ENCODE measurements at regions not wholly inside any gene's neighbourhood (a gene's known extent, or its start where the extent isn't known, plus 50 kb on each side); places are given as distances from the start of the nearest gene placed in this dataset.

DNA sequence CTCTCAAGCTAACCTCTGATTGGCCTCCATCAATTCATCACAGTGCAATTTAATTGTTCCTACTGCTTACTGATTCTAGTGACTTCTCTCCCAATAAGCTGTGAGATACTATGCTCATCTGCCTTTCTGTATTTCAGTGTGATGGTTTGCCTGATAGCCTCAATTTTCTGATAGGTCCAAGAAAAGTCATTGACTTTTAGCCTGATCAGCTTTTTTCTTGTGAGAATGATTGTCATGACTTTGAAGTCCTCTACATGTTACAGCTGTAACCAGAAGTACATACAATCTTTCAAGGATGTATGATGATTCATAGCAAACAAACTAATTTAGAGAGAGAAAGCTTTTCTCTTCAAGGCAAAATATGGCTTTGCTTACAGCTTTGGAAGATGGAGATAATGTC, 463.8 kb upstream of the CNTN3 start:
- no peak overlapping the region for H3K4me3 Mint-ChIP-seq

DNA sequence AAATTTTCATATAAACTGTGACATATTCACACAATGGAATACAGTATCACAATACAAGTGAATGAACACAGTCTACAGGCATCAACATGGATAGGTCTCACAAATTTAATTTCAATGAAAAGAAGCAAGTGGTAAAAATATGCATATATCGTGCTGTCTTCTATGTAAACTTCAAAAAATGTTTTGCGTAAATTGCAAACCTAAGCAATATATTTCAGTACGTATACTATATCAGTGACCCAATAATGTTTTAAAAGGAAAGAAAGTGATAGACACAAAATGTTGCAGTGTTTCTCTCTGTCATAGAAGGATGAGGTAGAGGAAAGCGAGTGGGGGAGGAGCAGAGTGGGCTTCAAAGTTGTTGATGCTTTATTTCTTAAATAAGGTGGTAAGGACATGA, 468.4 kb upstream of the CNTN3 start:
- no peak overlapping the region for H3K4me3 Mint-ChIP-seq
- no peaks in the 10 kb centered on the region for H3K36me3 Mint-ChIP-seq (ENCODE audit: low read depth)
- no peaks in the 10 kb centered on the region for H3K4me1 Mint-ChIP-seq (ENCODE audit: low read depth)
- no peaks in the 10 kb centered on the region for H3K27me3 Mint-ChIP-seq
- peaks cover 11% of the 10 kb centered on the region for H3K9me3 Mint-ChIP-seq
- no peak overlapping the region for H3K27ac Mint-ChIP-seq

More for the DNA sequence above, 463.8 kb upstream of the CNTN3 start:
- Mint-ChIP-seq H3K9me3 (peaks cover 24% of the 10 kb centered on the region), H3K4me1 (ENCODE audit: low read depth) (no peaks in the 10 kb centered on the region), H3K36me3 (ENCODE audit: low read depth) (no peaks in the 10 kb centered on the region), H3K27ac (no peak overlapping the region), H3K27me3 (no peaks in the 10 kb centered on the region)

DNA sequence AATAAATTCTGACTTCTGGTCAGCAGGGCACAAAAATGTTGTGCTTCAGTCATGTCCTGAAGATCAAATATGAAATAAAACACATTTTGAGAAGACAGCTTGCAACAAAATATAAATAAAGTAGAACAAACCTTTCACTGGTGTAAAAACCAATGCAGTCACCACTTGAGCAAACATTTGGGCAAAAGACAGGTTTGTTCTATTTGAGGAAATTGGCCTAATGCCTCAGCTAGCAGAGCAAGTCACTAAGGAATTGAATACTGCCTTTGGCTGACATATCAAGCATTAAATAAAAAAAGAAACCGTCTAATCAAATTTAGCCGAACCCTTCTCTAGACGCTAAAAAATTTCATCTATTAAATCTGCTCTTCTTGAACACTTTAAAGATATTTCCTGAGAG, 475.4 kb upstream of the CNTN3 start:
- Mint-ChIP-seq H3K27me3 (no peaks in the 10 kb centered on the region), H3K9me3 (peaks cover 6% of the 10 kb centered on the region), H3K27ac (no peak overlapping the region), H3K36me3 (ENCODE audit: low read depth) (no peaks in the 10 kb centered on the region), H3K4me1 (ENCODE audit: low read depth) (no peaks in the 10 kb centered on the region), H3K4me3 (no peak overlapping the region)

DNA sequence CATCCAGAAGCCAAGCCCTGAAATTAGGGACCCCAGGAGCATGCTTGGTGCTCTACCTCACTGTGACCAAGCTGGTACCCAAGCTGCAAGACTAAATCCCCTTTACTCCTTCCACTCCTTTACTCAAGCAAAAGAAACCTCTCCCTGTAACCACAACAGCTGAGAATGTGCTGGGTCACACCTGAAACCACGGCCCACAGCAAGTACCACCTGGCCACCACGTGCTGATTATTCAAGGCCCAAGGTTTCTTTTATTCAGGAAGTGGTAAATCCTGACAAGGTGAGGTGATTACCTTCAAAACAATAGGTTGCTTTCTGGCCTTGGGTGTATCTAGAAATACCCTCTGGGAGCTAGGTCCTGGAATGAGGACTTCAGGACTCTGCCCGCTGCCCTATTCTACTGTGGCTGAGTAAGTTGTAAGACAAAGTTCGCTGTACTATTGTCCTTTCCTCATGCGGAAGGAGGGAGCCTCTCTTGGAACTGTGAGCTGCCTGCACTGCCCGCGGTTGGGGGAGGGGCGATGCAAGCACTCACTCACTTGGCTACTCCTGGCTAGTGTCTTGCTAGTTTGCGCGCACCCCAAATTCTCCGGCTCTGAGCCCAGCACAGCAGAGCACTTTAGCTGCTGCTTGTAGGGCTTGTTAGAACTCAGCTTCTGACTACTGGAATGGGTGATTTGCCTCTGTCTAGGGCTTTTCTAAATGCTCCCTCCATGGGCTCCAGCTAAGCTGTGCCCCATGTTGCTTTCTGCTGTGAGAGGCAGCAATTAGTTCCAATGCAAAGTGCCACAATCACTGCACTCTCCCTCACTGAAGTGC, 487.1 kb upstream of the CNTN3 start:
- no peaks in the 10 kb centered on the region for H3K4me1 Mint-ChIP-seq (ENCODE audit: low read depth)
- no peaks in the 10 kb centered on the region for H3K36me3 Mint-ChIP-seq (ENCODE audit: low read depth)
- H3K4me3 Mint-ChIP-seq = no peak overlapping the region
- no peak overlapping the region for H3K27ac Mint-ChIP-seq
- H3K27me3 Mint-ChIP-seq = no peaks in the 10 kb centered on the region
- H3K9me3 Mint-ChIP-seq = peaks cover 13% of the 10 kb centered on the region

DNA sequence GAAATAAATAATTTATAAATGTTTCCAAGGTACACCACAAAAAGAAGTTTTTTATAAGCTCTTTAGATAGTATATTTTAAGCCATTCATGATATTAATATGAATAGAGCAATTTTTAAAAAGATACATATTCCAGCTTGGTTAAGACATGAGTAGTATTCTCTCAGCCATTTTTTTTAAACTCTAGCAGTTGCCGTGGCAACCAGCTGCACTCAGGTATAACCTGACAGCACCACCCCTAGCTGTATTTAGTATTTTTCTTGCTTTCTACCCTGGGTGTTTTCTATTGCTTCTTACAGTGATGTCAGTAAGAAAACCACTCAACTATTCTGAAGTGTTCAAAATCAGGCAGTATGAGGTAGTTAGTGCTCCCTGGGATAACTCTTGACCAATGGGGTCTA, 496.3 kb upstream of the CNTN3 start:
- Mint-ChIP-seq H3K4me3 (no peak overlapping the region), H3K27ac (no peak overlapping the region), H3K36me3 (ENCODE audit: low read depth) (no peaks in the 10 kb centered on the region), H3K9me3 (peaks cover 4% of the 10 kb centered on the region), H3K27me3 (no peaks in the 10 kb centered on the region), H3K4me1 (ENCODE audit: low read depth) (no peaks in the 10 kb centered on the region)

DNA sequence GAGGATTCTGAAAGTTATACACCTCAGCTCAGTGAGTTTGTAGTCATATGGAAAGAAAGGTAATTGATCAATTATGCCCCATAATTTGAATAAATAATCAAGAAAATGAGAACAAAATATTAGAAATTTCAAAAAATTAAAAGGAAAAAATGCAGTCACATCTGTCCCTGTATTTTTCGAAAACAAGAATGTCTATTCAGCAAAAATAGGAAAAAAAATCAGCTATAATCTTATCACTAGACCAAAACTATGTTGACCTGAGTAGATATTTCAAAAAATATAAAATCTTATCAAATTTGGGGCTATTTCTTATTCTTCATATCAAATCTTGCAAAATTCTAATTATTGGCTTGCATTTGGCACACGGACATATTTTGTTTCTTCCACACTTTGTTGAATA, 501.2 kb upstream of the CNTN3 start:
- Mint-ChIP-seq H3K36me3 (ENCODE audit: low read depth) (no peaks in the 10 kb centered on the region), H3K4me3 (no peak overlapping the region), H3K4me1 (ENCODE audit: low read depth) (no peaks in the 10 kb centered on the region), H3K27ac (no peak overlapping the region), H3K27me3 (no peaks in the 10 kb centered on the region), H3K9me3 (peaks cover 8% of the 10 kb centered on the region)

DNA sequence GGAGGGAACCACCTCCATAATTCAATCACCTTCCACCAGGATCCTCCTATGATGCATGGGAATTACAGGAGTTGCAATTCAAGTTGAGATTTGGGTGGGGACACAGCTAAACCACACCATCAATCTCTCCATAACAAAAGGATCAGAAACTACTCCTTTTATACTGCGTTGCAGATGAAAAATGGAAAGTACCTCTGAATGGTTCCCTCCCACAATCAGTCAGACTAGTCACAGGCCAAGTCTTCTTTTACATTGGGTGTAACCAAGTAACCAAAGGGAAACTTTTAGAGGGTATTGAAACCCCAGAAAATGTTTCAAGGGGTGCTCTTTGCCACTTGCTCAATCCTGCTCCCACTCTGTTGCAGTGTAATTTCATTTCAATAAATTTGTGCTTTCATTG, 504.3 kb upstream of the CNTN3 start:
- Mint-ChIP-seq H3K36me3 (ENCODE audit: low read depth) (no peaks in the 10 kb centered on the region), H3K4me1 (ENCODE audit: low read depth) (no peaks in the 10 kb centered on the region), H3K27ac (no peak overlapping the region), H3K27me3 (no peaks in the 10 kb centered on the region), H3K9me3 (peaks cover 4% of the 10 kb centered on the region), H3K4me3 (no peak overlapping the region)

DNA sequence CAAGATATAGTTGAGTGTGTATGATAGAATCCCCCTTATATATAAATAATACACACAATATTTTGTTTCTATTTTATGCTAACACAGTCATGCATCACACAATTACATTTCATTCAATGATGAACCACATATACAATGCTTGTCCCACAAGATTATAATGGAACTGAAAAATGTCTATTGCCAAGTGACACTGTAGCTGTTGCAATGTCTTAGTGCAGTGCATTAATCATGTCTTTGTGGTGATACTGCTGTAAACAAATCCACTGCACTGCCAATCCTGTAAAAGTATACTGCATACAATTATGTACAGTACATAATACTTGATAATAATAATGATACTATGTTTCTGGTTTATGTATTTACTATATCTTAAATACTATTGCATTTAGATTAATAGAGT, 512.1 kb upstream of the CNTN3 start:
- no peaks in the 10 kb centered on the region for H3K27me3 Mint-ChIP-seq

DNA sequence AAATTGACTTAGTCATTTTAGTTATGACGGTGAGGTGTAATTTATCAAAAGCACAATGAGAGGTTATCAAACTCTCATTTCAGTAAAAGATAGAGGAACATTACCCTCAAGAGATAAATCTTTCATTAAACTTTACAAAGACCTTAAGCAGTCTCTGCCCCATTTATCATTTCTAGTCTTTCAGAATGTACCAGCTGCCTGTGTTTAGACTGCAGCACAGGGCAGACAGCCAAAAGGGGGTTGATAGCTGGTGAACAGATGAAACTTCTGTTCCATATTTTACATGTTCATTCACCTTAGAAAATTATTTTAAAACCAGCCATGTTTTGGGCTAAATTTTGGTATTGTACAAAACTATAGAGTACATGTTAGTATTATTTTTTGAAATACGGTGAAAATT, 514.6 kb upstream of the CNTN3 start:
- Mint-ChIP-seq H3K27me3 (no peaks in the 10 kb centered on the region), H3K9me3 (peaks cover 10% of the 10 kb centered on the region), H3K36me3 (ENCODE audit: low read depth) (no peaks in the 10 kb centered on the region), H3K27ac (no peak overlapping the region), H3K4me1 (ENCODE audit: low read depth) (no peaks in the 10 kb centered on the region), H3K4me3 (no peak overlapping the region)

More for the DNA sequence above, 512.1 kb upstream of the CNTN3 start:
- H3K4me3 Mint-ChIP-seq = no peak overlapping the region
- H3K27ac Mint-ChIP-seq = no peak overlapping the region
- H3K9me3 Mint-ChIP-seq = peaks cover 6% of the 10 kb centered on the region
- no peaks in the 10 kb centered on the region for H3K36me3 Mint-ChIP-seq (ENCODE audit: low read depth)
- no peaks in the 10 kb centered on the region for H3K4me1 Mint-ChIP-seq (ENCODE audit: low read depth)

DNA sequence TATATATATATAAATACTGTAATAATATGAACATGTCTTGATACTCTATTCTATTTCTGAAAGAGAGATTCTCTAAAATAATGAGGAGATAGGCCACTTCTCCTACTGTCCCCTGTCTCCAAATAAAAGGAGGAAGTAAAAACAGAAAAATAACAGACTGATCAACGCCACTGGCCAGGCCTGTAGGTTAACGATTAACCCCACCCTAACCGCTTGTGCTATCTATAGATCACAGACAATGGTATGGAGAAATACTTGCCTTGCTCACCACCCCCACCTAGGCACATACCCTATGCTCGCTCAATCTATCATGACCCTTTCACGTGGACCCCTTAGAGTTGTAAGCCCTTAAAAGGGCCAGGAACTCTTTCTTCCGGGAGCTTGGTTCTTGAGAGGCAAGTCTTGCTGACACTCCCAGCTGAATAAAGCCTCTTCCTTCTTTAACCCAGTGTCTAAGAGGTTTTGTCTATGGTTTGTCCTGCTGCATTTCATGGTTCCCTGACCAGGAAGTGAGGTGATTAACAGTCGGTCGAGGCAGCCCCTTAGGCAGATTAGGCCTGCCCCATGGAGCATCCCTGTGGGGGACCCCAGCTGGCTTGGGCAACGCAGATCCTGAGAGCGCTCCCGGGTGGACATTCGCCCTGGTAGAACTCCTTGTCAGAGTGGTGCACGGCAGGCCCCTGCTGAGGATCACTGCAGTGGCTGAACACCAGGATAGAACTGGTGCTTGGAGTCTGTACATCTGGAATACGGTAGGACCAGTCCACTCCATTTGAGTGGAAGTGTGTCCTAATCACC, 521.8 kb upstream of the CNTN3 start:
- H3K36me3 Mint-ChIP-seq (ENCODE audit: low read depth) = no peaks in the 10 kb centered on the region
- H3K9me3 Mint-ChIP-seq = peaks cover 16% of the 10 kb centered on the region

DNA sequence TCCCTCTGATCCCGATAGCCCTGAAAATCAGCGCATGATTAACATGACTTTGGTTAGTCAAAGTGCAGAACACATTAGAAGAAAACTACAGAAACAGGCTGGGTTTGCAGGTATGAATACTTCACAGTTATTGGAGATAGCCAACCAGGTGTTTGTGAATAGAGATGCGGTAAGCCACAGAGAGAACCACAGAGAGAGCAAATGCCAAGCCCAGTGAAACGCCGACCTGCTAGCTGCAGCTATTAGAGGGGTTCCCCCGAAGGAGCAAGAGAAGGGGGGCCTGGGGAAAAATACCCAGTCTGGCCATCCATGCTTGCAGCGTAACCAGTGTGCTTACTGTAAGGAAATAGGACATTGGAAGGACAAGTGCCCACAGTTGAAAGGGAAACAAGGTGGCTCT, 523.9 kb upstream of the CNTN3 start:
- Mint-ChIP-seq H3K36me3 (ENCODE audit: low read depth) (no peaks in the 10 kb centered on the region), H3K27me3 (no peaks in the 10 kb centered on the region), H3K4me3 (no peak overlapping the region), H3K4me1 (ENCODE audit: low read depth) (no peaks in the 10 kb centered on the region), H3K27ac (no peak overlapping the region), H3K9me3 (peaks cover 16% of the 10 kb centered on the region)

More for the DNA sequence above, 521.8 kb upstream of the CNTN3 start:
- Mint-ChIP-seq H3K4me1 (ENCODE audit: low read depth) (no peaks in the 10 kb centered on the region), H3K27ac (no peak overlapping the region), H3K4me3 (no peak overlapping the region), H3K27me3 (no peaks in the 10 kb centered on the region)

DNA sequence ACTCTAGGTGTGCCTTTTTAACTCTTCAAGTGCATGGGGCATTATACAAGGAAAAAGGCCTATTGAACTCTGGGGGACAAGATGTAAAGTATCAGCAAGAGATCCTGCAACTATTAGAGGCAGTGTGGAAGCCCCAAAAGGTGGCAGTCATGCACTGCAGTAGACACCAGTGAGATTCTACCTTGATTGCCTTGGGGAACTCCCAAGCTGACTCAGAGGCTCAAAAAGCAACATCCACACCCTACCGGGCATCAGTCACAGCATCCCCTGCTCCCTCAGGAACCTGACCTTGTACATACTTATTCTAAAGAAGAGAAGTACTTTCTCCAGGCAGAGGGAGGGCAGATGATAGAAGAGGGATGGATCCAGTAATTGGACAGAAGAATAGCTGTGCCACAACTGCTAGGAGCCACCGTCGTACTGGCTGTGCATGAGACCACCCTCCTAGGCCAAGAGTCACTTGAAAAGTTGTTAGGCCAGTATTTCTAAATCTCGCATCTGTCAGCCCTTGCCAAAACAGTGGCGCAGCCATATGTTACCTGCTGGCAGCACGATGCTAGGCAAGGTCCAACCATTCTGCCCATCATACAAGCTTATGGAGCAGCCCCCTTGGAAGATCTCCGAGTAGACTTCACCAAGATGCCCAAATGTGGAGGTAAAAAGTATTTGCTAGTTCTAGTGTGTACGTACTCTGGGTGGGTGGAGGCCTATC, 523.1 kb upstream of the FRG2C start:
- H3K27ac Mint-ChIP-seq = no peak overlapping the region
- H3K36me3 Mint-ChIP-seq (ENCODE audit: low read depth) = no peaks in the 10 kb centered on the region
- H3K4me3 Mint-ChIP-seq = no peak overlapping the region
- H3K9me3 Mint-ChIP-seq = peaks cover 7% of the 10 kb centered on the region
- H3K4me1 Mint-ChIP-seq (ENCODE audit: low read depth) = no peaks in the 10 kb centered on the region
- no peaks in the 10 kb centered on the region for H3K27me3 Mint-ChIP-seq

DNA sequence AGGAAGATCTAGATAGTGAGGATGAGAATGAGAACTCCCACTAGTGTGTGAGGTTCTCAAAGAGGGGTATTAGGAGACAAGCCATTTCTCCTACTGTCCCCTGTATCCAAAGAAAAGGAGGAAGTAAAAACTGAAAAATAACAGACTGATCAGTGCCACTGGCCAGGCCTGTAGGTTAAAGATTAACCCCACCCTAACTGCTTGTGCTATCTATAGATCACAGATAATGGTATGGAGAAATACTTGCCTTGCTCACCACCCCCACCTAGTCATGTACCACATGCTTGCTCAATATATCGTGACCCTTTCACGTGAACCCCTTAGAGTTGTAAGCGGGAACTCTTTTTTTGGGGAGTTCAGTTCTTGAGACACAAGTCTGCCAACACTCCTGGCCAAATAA, 519.7 kb upstream of the FRG2C start:
- Mint-ChIP-seq H3K9me3 (peaks cover 3% of the 10 kb centered on the region), H3K4me1 (ENCODE audit: low read depth) (no peaks in the 10 kb centered on the region), H3K27me3 (no peaks in the 10 kb centered on the region), H3K27ac (no peak overlapping the region), H3K4me3 (no peak overlapping the region), H3K36me3 (ENCODE audit: low read depth) (no peaks in the 10 kb centered on the region)

DNA sequence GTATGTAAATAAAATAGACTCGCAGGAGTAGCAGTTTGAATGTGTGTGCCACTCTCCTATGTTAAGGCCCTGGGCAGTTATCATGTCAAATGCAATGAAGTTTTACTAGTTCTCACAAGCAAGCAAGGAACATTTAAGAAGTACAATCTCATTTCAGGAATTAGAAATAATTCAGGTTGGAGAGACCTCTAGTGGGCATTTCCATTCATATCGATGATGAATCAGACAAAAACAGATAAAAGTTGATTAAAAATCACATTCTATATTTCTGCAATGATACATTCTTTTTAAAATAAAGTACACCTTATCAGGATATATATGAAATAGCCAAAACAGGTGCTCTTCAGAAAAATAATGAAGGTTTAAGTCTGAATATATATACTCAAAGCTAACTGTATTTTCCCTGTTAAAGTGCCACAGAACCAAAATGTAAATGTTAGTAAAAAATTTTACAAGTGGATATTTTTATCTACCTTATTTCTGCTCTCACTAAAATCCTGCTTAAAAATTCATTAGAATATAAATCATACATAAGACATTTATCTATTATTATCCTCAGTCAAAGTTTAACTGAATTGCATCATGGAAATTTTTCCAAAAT, 492.4 kb upstream of the FRG2C start:
- H3K27me3 Mint-ChIP-seq = peaks cover 4% of the 10 kb centered on the region

DNA sequence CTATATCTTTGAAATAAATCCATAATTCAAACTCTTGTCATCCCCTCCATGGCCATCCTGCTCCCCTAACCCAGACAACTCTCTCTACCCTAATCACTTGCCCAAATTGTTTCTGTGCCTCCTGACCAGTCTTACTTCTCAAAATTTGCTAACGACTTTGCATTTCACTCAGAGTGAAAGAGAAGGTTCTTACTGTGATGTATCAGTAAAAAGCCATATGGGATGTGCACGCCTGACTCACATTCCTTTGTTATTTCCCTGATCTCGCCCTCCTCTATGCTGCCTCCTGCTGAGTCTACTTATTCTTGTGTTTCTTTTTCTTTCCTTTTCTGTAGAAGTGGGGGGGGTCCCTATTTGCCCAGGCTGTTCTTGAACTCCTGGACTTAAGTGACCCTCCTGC, 487.2 kb upstream of the FRG2C start:
- Mint-ChIP-seq H3K4me1 (ENCODE audit: low read depth) (no peaks in the 10 kb centered on the region), H3K27me3 (peaks cover 4% of the 10 kb centered on the region), H3K4me3 (no peak overlapping the region), H3K27ac (no peak overlapping the region), H3K36me3 (ENCODE audit: low read depth) (no peaks in the 10 kb centered on the region), H3K9me3 (no peaks in the 10 kb centered on the region)

More for the DNA sequence above, 492.4 kb upstream of the FRG2C start:
- no peaks in the 10 kb centered on the region for H3K36me3 Mint-ChIP-seq (ENCODE audit: low read depth)
- H3K27ac Mint-ChIP-seq = no peak overlapping the region
- H3K9me3 Mint-ChIP-seq = no peaks in the 10 kb centered on the region
- H3K4me3 Mint-ChIP-seq = no peak overlapping the region
- H3K4me1 Mint-ChIP-seq (ENCODE audit: low read depth) = no peaks in the 10 kb centered on the region
